ENCODE measurements at regions not wholly inside any gene's neighbourhood (a gene's known extent, or its start where the extent isn't known, plus 50 kb on each side); places are given as distances from the start of the nearest gene placed in this dataset.
"Not testable (repeated sequence)": the region's sequence is repeated elsewhere in the genome, so short reads cannot be mapped to it uniquely, and the experiment has no call there.

GRCh38 chr20:52098186-52098585 is 93.4 kb downstream of the ZFP64 start:
- DNase-seq (ENCODE audit: low read depth in 3 of 3): no peak

DNA sequence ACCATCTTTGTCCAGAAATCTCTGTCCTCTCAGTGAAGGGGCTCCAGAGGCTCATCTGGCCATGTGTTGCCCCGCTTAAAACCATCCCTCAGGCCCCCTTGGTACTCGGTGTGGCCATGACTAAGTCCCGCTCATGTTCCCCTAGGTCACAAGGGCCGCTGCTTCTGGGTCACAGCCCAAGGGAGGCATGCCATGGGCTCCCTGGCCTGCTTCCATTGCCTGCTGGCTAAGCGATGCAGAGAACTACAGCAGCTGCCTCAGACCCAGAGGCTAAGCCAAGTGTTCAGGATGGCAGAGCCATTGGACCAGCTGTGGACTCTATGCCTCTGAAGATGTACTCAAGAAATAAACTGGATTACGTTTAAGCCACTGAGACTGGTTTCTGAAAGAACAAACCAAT is 95.5 kb downstream of the ZFP64 start:
- DNase-seq (ENCODE audit: low read depth in 3 of 3): no peak

GRCh38 chr20:52094693-52095092 is 96.9 kb downstream of the ZFP64 start:
- DNase-seq (ENCODE audit: low read depth in 3 of 3): no peak

DNA sequence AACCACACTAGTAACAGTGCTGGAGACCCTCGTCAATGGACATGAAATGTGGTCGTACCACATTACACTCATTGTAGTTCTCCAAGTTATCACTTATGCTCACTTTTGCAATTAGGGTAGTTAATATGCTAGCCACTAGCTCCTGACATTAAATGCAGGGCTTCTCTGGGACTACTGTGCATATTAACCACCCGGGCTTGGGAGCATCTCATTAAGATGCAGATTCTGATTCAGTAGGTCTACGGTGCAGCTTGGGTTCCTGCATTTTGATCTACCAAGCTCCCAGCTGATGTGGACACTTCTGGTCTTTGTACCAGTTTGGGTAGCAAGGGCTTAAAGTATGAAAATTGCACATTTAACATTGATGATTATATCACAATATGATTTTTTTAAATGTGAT is 98.0 kb downstream of the ZFP64 start:
- DNase-seq (ENCODE audit: low read depth in 3 of 3): no peak

GRCh38 chr20:52090035-52090434 is 101.5 kb downstream of the ZFP64 start:
- no peak for DNase-seq (ENCODE audit: low read depth in 3 of 3)

- DNase-seq (ENCODE audit: low read depth in 3 of 3): no peak
These were observed 104.1 kb downstream of the ZFP64 start for GRCh38 chr20:52087471-52087870.

DNA sequence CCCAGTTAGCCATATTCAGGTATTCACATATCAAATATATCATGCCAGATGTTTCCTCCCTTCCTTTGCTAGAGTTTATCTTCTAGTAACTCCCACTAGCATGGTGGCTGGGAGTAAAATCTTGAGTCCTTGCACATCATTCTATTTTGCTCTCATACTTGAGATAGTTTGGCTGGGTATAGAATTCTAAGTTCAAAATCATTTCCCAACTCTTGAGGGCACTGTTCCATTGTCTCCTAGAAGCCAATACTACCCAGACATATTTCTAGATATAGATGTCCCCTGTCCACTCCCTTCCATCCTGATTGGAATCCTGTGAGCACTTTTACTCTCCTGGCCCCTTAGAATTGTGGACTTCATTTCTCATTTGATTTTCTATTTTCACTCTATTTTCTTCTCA is 104.7 kb downstream of the ZFP64 start:
- DNase-seq (ENCODE audit: low read depth in 3 of 3): no peak

DNA sequence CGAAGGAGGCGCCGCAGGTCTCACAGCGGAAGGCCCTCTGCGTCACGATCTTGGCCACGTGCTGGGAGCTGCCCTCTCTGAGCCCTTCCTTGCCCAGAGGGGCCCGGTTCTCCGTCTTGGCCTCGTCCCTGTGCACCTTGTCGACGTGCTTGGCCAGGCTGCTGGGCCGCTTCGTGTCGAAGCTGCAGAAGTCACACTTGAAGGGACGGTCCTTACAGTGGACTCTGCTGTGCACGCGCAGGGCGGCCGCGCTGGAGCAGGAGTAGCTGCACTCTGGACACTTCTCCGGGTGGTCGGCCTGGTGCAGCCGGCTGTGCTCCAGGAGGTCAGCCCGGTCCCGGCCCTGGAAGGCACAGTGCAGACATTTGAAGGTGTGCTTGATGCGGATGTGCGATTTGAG is 106.9 kb downstream of the ZFP64 start:
- DNase-seq (ENCODE audit: low read depth in 3 of 3): no peak

DNA sequence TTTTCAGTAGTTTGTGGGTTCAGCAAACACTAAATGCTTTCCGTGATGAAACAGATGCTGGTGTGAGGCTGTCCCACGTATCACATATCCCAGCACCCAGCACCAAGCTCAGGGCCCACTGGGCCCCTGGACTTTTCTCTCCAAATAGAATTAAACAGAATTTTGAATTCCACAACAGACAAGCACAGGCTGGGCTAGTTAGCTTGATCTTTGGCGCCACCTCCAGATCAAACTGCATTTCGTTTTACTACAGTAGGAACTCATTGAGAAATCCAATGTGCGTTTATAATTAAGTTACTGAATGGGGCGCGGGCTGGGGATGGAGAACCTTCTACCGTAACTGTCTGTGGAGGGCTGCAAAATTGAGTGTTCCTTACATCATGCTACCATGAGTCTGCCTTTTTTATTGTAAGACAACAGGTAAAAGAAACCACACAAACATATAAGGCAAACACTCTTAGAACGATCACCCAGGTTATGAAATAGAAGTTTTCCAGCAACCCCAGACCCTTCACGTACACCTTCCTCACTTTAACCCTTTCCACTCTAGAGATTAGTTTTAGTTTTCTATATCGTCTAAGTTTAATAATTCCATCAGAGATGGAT is 107.8 kb downstream of the ZFP64 start:
- peak in 2 of 3 experiments; percentile 7 to 37 for DNase-seq (ENCODE audit: low read depth in 3 of 3)

DNA sequence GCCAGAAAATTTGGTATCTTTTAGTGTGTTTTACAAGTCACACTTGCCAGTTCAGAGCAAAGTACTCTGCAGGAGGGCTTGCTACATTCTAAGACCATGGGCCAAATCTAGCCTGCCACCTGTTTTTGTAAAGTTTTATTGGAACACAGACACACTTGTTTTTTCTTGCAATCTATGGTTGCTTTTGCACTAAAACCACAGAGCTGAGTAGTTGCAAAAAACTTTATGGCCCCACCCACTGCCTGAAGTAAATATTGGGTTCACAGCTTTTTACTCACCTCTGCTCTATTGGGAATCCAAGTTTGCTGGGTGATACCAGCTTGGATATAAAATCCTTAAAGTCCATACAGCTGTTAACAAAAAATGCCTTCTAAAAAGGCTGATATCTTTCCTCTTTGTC is 109.0 kb downstream of the ZFP64 start:
- no peak for DNase-seq (ENCODE audit: low read depth in 3 of 3)

DNA sequence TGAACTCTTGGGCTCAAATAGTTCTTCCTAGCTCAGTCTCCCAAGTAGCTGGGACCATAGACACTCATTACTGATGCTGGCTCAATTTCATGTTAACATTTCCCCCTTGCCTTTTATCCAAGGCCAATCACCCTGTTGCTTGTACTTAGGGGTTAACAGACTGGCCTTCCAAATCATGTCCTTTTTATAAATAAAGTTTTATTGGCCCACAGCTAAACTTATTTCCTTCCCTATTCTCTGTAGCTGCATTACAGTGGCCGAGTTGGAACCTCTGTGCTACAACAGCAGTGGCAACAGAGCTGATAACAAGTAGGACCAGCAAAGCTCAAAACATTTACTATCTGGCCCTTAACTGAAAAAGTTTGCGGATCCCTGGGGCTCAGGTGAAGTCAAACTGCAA is 109.8 kb downstream of the ZFP64 start:
- DNase-seq (ENCODE audit: low read depth in 3 of 3): no peak

- no peak for DNase-seq (ENCODE audit: low read depth in 3 of 3)
These were observed 110.5 kb downstream of the ZFP64 start for GRCh38 chr20:52081066-52081465.

DNA sequence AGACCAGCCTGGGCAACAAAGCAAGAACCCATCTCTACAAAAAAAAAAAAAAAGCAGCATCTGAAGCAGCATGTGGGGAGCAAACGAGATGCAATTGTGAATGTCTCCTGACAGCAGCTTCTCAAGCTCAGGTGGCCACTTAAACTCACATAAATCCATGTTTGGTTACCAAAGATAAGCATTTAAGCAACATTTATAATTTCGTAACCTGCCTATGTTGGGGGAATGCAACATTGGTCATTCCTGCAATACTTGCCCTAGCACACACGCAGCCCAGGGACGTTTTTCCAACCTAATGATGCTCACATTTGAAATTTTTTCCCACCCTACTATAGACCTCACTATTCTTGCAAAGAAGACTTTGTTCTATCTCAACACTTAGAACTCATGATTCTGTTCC is 113.3 kb downstream of the ZFP64 start:
- no peak for DNase-seq (ENCODE audit: low read depth in 3 of 3)

DNA sequence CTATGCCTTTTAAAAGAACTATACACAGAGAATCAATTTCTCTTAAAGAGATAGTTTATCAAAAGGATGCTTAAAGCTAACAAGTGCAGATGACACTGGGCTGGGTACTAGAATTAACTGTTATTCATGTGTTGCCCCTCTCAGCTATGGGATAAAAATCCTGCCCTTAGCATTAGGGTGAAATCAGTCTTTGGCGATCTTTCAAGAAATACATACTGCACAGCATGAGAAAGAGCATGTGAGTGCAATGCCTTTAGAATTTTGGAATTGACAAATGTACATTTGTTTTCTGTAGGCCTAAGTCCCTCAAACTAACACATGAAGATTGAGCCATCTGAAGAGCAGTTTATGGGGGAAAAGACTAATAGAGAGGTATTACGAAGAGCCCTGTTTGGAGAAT is 115.4 kb downstream of the ZFP64 start:
- DNase-seq (ENCODE audit: low read depth in 3 of 3): no peak

- no peak for DNase-seq (ENCODE audit: low read depth in 3 of 3)
These were observed 116.2 kb downstream of the ZFP64 start for GRCh38 chr20:52075400-52075799.

- DNase-seq (ENCODE audit: low read depth in 3 of 3): no peak
These were observed 120.4 kb downstream of the ZFP64 start for GRCh38 chr20:52071136-52071535.

DNA sequence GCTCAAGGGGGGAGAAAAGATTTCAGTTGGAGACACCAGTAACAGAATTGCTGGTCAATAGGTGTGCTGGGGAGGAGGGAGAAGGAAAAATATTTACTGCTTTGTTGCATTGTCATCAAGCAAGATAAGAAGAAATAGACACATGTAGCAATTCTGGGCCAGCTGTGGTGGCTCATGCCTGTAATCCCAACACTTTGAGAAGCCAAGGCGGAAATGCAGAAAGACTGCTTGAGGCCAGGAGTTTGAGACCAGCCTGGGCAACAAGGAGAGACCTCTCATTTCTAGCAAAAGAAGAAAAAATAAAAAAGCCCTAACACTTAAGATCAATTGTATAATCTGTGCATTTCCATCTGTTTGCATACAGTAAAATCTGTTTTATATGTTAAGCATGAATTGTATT is 126.6 kb downstream of the ZFP64 start:
- DNase-seq (ENCODE audit: low read depth in 3 of 3): no peak

GRCh38 chr20:52062452-52063209 is 128.9 kb downstream of the ZFP64 start:
- no peak for DNase-seq (ENCODE audit: low read depth in 3 of 3)

GRCh38 chr20:52060794-52061714 is 130.5 kb downstream of the ZFP64 start:
- DNase-seq (ENCODE audit: low read depth in 3 of 3): no peak

DNA sequence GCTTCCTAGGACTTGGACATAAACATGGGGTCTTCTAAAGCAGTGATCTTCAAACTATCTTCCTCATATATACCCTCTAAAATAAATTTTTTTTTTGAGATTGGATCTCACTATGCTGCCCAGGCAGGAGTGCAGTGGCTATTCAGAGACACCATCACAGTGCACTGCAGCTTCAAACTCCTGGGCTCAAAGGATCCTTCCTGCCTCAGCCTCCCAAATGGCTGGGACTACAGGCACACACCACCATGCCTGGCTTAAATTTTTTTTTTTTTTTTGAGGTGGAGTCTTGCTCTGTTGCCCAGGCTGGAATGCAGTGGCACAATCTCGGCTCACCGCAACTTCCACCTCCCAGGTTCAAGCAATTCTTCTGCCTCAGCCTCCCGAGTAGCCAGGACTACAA is 134.4 kb downstream of the ZFP64 start:
- DNase-seq (ENCODE audit: low read depth in 3 of 3): not testable (repeated sequence)

- DNase-seq (ENCODE audit: low read depth in 3 of 3): no peak
These were observed 135.1 kb downstream of the ZFP64 start for GRCh38 chr20:52056203-52057062.

GRCh38 chr20:52054123-52054522 is 137.5 kb downstream of the ZFP64 start:
- no peak for DNase-seq (ENCODE audit: low read depth in 3 of 3)
